ENCODE measurements at regions not wholly inside any gene's neighbourhood (a gene's known extent, or its start where the extent isn't known, plus 50 kb on each side); places are given as distances from the start of the nearest gene placed in this dataset.

GRCh38 chr3:180827171-180827570 is 85.3 kb upstream of the FXR1 start:
- Histone ChIP-seq H3K4me2 (no peak overlapping the region), H3K27ac (no peak overlapping the region), H3K4me3 (no peak overlapping the region), H4K20me1 (no peaks in the 10 kb centered on the region), H3K4me1 (no peaks in the 10 kb centered on the region), H3K9ac (no peak overlapping the region), H3K36me3 (no peaks in the 10 kb centered on the region), H3K9me3 (replicated peaks in 1 of 11) (peaks cover 11 to 23% (median 20%) of the 10 kb centered on the region in 11 experiments; a peak in 17 of 22 replicates), H3K27me3 (no peaks in the 10 kb centered on the region)
- no peak for TF ChIP-seq Cebpa-rat (IDR thresholded peaks at IDR 0.05)

GRCh38 chr3:180828001-180828720 is 84.3 kb upstream of the FXR1 start:
- Histone ChIP-seq H3K27me3 (no peaks in the 10 kb centered on the region), H3K36me3 (no peaks in the 10 kb centered on the region), H4K20me1 (no peaks in the 10 kb centered on the region), H3K4me1 (no peaks in the 10 kb centered on the region), H3K9me3 (replicated peaks in 1 of 11) (peaks cover 11 to 23% (median 20%) of the 10 kb centered on the region in 11 experiments; a peak in 17 of 22 replicates), H3K27ac (no peak overlapping the region), H3K4me2 (no peak overlapping the region), H3K9ac (no peak overlapping the region), H3K4me3 (no peak overlapping the region)
- TF ChIP-seq Cebpa-rat (IDR thresholded peaks at IDR 0.05) = no peak

GRCh38 chr3:180828723-180829408 is 83.6 kb upstream of the FXR1 start:
- H3K27me3 ChIP-seq = no peaks in the 10 kb centered on the region
- no peaks in the 10 kb centered on the region for H3K4me1 ChIP-seq
- TF ChIP-seq Cebpa-rat (IDR thresholded peaks at IDR 0.05) = no peak

GRCh38 chr3:180829409-180830405 is 82.8 kb upstream of the FXR1 start:
- H3K4me3 ChIP-seq = no peak overlapping the region
- H3K4me1 ChIP-seq = no peaks in the 10 kb centered on the region
- no peak for TF ChIP-seq Cebpa-rat (IDR thresholded peaks at IDR 0.05)
- H4K20me1 ChIP-seq = no peaks in the 10 kb centered on the region
- peaks cover 11 to 23% (median 20%) of the 10 kb centered on the region in 11 experiments; a peak in 17 of 22 replicates for H3K9me3 ChIP-seq (replicated peaks in 1 of 11)
- no peak overlapping the region for H3K27ac ChIP-seq
- no peak overlapping the region for H3K9ac ChIP-seq
- H3K27me3 ChIP-seq = no peaks in the 10 kb centered on the region
- H3K4me2 ChIP-seq = no peak overlapping the region
- no peaks in the 10 kb centered on the region for H3K36me3 ChIP-seq

More at GRCh38 chr3:180828723-180829408, 83.6 kb upstream of the FXR1 start:
- Histone ChIP-seq H3K27ac (no peak overlapping the region), H3K36me3 (no peaks in the 10 kb centered on the region), H3K9me3 (replicated peaks in 1 of 11) (peaks cover 11 to 23% (median 20%) of the 10 kb centered on the region in 11 experiments; a peak in 17 of 22 replicates), H3K4me2 (no peak overlapping the region), H4K20me1 (no peaks in the 10 kb centered on the region), H3K4me3 (no peak overlapping the region), H3K9ac (no peak overlapping the region)

GRCh38 chr3:180835501-180835900 is 77.0 kb upstream of the FXR1 start:
- Histone ChIP-seq H3K4me2 (no peak overlapping the region), H3K36me3 (no peaks in the 10 kb centered on the region), H3K9me3 (replicated peaks in 1 of 11) (peaks cover 0 to 4% (median 0%) of the 10 kb centered on the region in 11 experiments; a peak in 1 of 22 replicates), H3K27me3 (no peaks in the 10 kb centered on the region), H4K20me1 (no peaks in the 10 kb centered on the region), H3K27ac (no peak overlapping the region), H3K9ac (no peak overlapping the region), H3K4me3 (no peak overlapping the region), H3K4me1 (no peaks in the 10 kb centered on the region)
- no peak for TF ChIP-seq Cebpa-rat (IDR thresholded peaks at IDR 0.05)

GRCh38 chr3:180836766-180837165 is 75.7 kb upstream of the FXR1 start:
- Histone ChIP-seq H4K20me1 (no peaks in the 10 kb centered on the region), H3K36me3 (no peaks in the 10 kb centered on the region), H3K27ac (no peak overlapping the region), H3K4me2 (no peak overlapping the region), H3K27me3 (no peaks in the 10 kb centered on the region), H3K4me3 (no peak overlapping the region), H3K4me1 (no peaks in the 10 kb centered on the region), H3K9me3 (replicated peaks in 1 of 11) (peaks cover 0 to 11% (median 6%) of the 10 kb centered on the region in 11 experiments; a peak in 7 of 22 replicates), H3K9ac (no peak overlapping the region)
- no peak for TF ChIP-seq Cebpa-rat (IDR thresholded peaks at IDR 0.05)

- Histone ChIP-seq H3K9ac (no peak overlapping the region), H3K27me3 (no peaks in the 10 kb centered on the region), H3K4me1 (no peaks in the 10 kb centered on the region), H3K9me3 (replicated peaks in 1 of 11) (peaks cover 0 to 17% (median 8%) of the 10 kb centered on the region in 11 experiments; a peak in 12 of 22 replicates), H4K20me1 (no peaks in the 10 kb centered on the region), H3K4me3 (no peak overlapping the region), H3K36me3 (no peaks in the 10 kb centered on the region), H3K4me2 (no peak overlapping the region), H3K27ac (no peak overlapping the region)
- TF ChIP-seq Cebpa-rat (IDR thresholded peaks at IDR 0.05) = no peak
Observed at GRCh38 chr3:180854887-180855286, 57.6 kb upstream of the FXR1 start.

GRCh38 chr3:180855364-180855763 is 57.1 kb upstream of the FXR1 start:
- H3K4me1 ChIP-seq = no peaks in the 10 kb centered on the region
- no peaks in the 10 kb centered on the region for H3K36me3 ChIP-seq
- H4K20me1 ChIP-seq = no peaks in the 10 kb centered on the region
- no peak overlapping the region for H3K27ac ChIP-seq
- H3K27me3 ChIP-seq = no peaks in the 10 kb centered on the region
- H3K9me3 ChIP-seq (replicated peaks in 1 of 11) = peaks cover 0 to 19% (median 11%) of the 10 kb centered on the region in 11 experiments; a peak in 12 of 22 replicates
- no peak overlapping the region for H3K4me3 ChIP-seq
- no peak overlapping the region for H3K9ac ChIP-seq
- H3K4me2 ChIP-seq = no peak overlapping the region
- no peak for TF ChIP-seq Cebpa-rat (IDR thresholded peaks at IDR 0.05)

GRCh38 chr3:180855956-180856355 is 56.5 kb upstream of the FXR1 start:
- TF ChIP-seq Cebpa-rat (IDR thresholded peaks at IDR 0.05) = no peak
- Histone ChIP-seq H3K4me3 (no peak overlapping the region), H3K36me3 (no peaks in the 10 kb centered on the region), H3K27ac (no peak overlapping the region), H3K27me3 (no peaks in the 10 kb centered on the region), H3K4me2 (no peak overlapping the region), H3K9me3 (replicated peaks in 1 of 11) (peaks cover 0 to 19% (median 11%) of the 10 kb centered on the region in 11 experiments; a peak in 12 of 22 replicates), H3K9ac (no peak overlapping the region), H3K4me1 (no peaks in the 10 kb centered on the region), H4K20me1 (no peaks in the 10 kb centered on the region)

All from BLaER1 treated with 17β-estradiol and CSF1 and Interleukin-3, amounts not matched to agents 10 nM and 100 nM (cell line).